ENCODE measurements at regions not wholly inside any gene's neighbourhood (a gene's known extent, or its start where the extent isn't known, plus 50 kb on each side); places are given as distances from the start of the nearest gene placed in this dataset.

GRCh38 chr1:177753655-177754054 is 216.2 kb downstream of the SEC16B start:
- TF ChIP-seq CTCF (IDR thresholded peaks at IDR 0.05), result no peak
- Mint-ChIP-seq H3K4me3 (no peak overlapping the region), H3K36me3 (ENCODE audit: low read depth) (no peaks in the 10 kb centered on the region), H3K27ac (no peak overlapping the region), H3K9me3 (peaks cover 3% of the 10 kb centered on the region), H3K27me3 (no peaks in the 10 kb centered on the region), H3K4me1 (ENCODE audit: low read depth) (no peaks in the 10 kb centered on the region)
- intact Hi-C loops (cut with micrococcal nuclease), result no loop called here
- DNase-seq (no peak), ATAC-seq (no peak)
- POLR2A ChIA-PET, result no interaction called here
- CTCF ChIA-PET, result no interaction called here

DNA sequence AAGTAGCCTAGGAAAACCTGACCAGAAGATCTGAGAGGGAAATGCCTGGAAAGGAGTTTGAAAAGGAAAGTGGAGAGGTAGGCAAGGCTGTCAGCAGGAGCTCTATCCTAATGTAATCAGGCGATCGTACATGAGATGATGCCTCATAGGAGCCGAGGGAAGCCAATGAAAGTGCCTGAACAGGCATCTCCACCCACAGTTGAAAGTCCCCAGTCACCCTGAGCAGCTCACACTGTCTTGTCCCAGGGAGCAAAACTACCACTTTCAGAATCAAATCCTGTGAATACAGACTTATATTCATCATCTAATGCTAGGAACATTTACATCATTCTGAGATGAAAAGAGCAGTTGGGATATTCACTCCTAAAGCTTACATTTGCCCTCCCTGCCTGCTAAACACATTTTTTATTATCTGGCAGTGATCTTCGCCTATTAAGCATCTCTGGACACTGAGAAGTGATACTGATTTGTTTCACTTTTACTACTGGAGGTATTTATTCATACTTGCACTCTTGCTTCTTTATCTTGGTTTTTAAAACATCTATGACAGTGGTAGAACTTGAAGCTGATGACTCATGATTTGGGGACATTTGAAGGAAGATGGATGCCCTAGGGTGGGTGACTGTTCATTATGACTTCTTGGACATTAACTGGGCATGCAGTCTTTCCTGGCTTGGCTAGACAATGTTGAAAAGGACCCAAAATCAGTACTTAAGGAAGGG is 221.6 kb downstream of the SEC16B start:
- Mint-ChIP-seq H3K9me3 (peaks cover 5% of the 10 kb centered on the region), H3K4me1 (ENCODE audit: low read depth) (no peaks in the 10 kb centered on the region), H3K4me3 (no peak overlapping the region), H3K36me3 (ENCODE audit: low read depth) (no peaks in the 10 kb centered on the region), H3K27ac (no peak overlapping the region), H3K27me3 (no peaks in the 10 kb centered on the region)
- no peak for TF ChIP-seq CTCF (IDR thresholded peaks at IDR 0.05)
- no peak for DNase-seq
- no peak for ATAC-seq
- intact Hi-C loops (cut with micrococcal nuclease), result no loop called here
- ChIA-PET POLR2A (no interaction called here), CTCF (no interaction called here)

DNA sequence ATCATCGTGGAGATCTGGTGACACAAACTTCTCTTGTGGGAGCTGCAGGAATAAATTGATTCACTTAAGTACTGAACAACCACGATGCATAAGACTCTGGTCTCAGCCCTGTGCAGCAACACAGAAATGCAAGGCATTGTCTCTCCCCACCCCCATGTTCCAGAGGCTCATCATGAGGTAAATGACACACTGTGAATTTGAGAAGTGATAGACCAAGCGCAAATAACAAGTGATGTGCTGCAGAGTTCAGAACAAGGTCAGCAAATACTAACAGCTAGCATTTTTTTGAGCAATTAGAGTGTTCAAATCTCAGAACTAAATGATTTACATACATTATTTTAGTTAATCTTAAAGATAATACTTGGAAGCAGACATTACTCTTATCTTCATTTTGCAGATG is 223.7 kb downstream of the SEC16B start:
- Mint-ChIP-seq H3K4me1 (ENCODE audit: low read depth) (no peaks in the 10 kb centered on the region), H3K36me3 (ENCODE audit: low read depth) (no peaks in the 10 kb centered on the region), H3K27ac (no peak overlapping the region), H3K27me3 (no peaks in the 10 kb centered on the region), H3K9me3 (peaks cover 5% of the 10 kb centered on the region), H3K4me3 (no peak overlapping the region)
- ATAC-seq (no peak), DNase-seq (no peak)
- TF ChIP-seq CTCF (IDR thresholded peaks at IDR 0.05), result no peak
- intact Hi-C loops (cut with micrococcal nuclease), result no loop called here
- CTCF ChIA-PET, result no interaction called here
- POLR2A ChIA-PET, result no interaction called here

DNA sequence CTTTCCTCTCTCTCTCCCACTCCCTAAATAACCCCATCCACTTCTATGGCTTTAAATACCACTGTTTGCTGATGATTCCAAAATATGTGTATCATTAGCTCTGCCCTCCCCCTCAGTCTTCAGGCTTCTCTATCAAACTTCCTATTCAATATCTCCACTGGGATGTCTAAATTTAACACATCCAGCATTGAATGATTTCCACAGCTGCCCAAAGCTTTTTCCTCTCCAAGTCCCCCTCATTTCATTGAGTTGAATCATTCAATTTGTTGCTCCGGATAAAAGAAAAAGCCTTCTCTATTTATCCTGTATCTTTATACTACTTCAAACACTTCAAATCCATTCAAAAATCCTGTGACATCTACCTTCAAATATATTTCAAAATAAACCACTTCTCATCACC is 225.0 kb downstream of the SEC16B start:
- ChIA-PET CTCF (no interaction called here), POLR2A (no interaction called here)
- Mint-ChIP-seq H3K9me3 (peaks cover 5% of the 10 kb centered on the region), H3K4me1 (ENCODE audit: low read depth) (no peaks in the 10 kb centered on the region), H3K27ac (no peak overlapping the region), H3K4me3 (no peak overlapping the region), H3K36me3 (ENCODE audit: low read depth) (no peaks in the 10 kb centered on the region), H3K27me3 (no peaks in the 10 kb centered on the region)
- no peak for TF ChIP-seq CTCF (IDR thresholded peaks at IDR 0.05)
- intact Hi-C loops (cut with micrococcal nuclease), result no loop called here
- DNase-seq (no peak), ATAC-seq (no peak)

GRCh38 chr1:177741476-177741875 is 228.4 kb downstream of the SEC16B start:
- H3K9me3 Mint-ChIP-seq, result no peaks in the 10 kb centered on the region
- H3K4me3 Mint-ChIP-seq, result no peak overlapping the region
- DNase-seq (no peak), ATAC-seq (no peak)
- CTCF ChIA-PET, result interaction anchor here (1.0 kb wide), 1 partner anchor 204 kb away, joined by 3 read pairs; no protein-coding TSS in a partner anchor
- no peak for TF ChIP-seq CTCF (IDR thresholded peaks at IDR 0.05)
- no peaks in the 10 kb centered on the region for H3K36me3 Mint-ChIP-seq (ENCODE audit: low read depth)
- intact Hi-C loops (cut with micrococcal nuclease), result no loop called here
- POLR2A ChIA-PET, result no interaction called here
- H3K27me3 Mint-ChIP-seq, result no peaks in the 10 kb centered on the region
- H3K27ac Mint-ChIP-seq, result no peak overlapping the region
- H3K4me1 Mint-ChIP-seq (ENCODE audit: low read depth), result no peaks in the 10 kb centered on the region

Data from activated CD8-positive, alpha-beta T cell treated with anti-CD3 and anti-CD28 coated beads for 36 hours (primary cell).